ENCODE measurements at regions not wholly inside any gene's neighbourhood (a gene's known extent, or its start where the extent isn't known, plus 50 kb on each side); places are given as distances from the start of the nearest gene placed in this dataset.
A peak's percentile ranks its signal among the peaks of the same experiment; 100 is the strongest.

- Histone ChIP-seq H3K4me3 (no peak overlapping the region), H3K27ac (no peak overlapping the region)
- no peak for TF ChIP-seq CTCF (IDR thresholded peaks at IDR 0.05)
- DNase-seq (ENCODE audit: low spot score) = no peak
Measured at GRCh38 chr6:154893917-154894316, 101.2 kb upstream of the TIAM2 start.

GRCh38 chr6:154894902-154895301 is 100.2 kb upstream of the TIAM2 start:
- DNase-seq (ENCODE audit: low spot score) = no peak
- no peak for TF ChIP-seq CTCF (IDR thresholded peaks at IDR 0.05)
- no peak overlapping the region for H3K27ac ChIP-seq
- no peak overlapping the region for H3K4me3 ChIP-seq

GRCh38 chr6:154895841-154896240 is 99.3 kb upstream of the TIAM2 start:
- TF ChIP-seq CTCF (IDR thresholded peaks at IDR 0.05) = no peak
- H3K4me3 ChIP-seq = no peak overlapping the region
- H3K27ac ChIP-seq = no peak overlapping the region
- no peak for DNase-seq (ENCODE audit: low spot score)

GRCh38 chr6:154898821-154899220 is 96.3 kb upstream of the TIAM2 start:
- no peak for TF ChIP-seq CTCF (IDR thresholded peaks at IDR 0.05)
- Histone ChIP-seq H3K4me3 (no peak overlapping the region), H3K27ac (no peak overlapping the region)
- no peak for DNase-seq (ENCODE audit: low spot score)

- H3K4me3 ChIP-seq = no peak overlapping the region
- no peak for TF ChIP-seq CTCF (IDR thresholded peaks at IDR 0.05)
Measured at GRCh38 chr6:154899824-154900463, 95.2 kb upstream of the TIAM2 start.

GRCh38 chr6:154901876-154902552 is 93.1 kb upstream of the TIAM2 start:
- TF ChIP-seq CTCF (IDR thresholded peaks at IDR 0.05) = no peak
- no peak for DNase-seq (ENCODE audit: low spot score)
- Histone ChIP-seq H3K4me3 (no peak overlapping the region), H3K27ac (no peak overlapping the region)

More at GRCh38 chr6:154899824-154900463, 95.2 kb upstream of the TIAM2 start:
- H3K27ac ChIP-seq = no peak overlapping the region
- no peak for DNase-seq (ENCODE audit: low spot score)

- peak; percentile 26 for DNase-seq (ENCODE audit: low spot score)
- TF ChIP-seq CTCF (IDR thresholded peaks at IDR 0.05) = no peak
- Histone ChIP-seq H3K27ac (no peak overlapping the region), H3K4me3 (no peak overlapping the region)
Measured at GRCh38 chr6:154907291-154907690, 87.8 kb upstream of the TIAM2 start.

All from coronary artery (tissue), 2 donors.